Muscle layer of duodenum (tissue), 2 donors: ENCODE measurements at regions not wholly inside any gene's neighbourhood (a gene's known extent, or its start where the extent isn't known, plus 50 kb on each side); places are given as distances from the start of the nearest gene placed in this dataset.

Source experiments
- H3K27ac ChIP-seq: one replicate; pipeline ENCODE4 v1.7.0; 2013; ENCODE audit warnings: mild to moderate bottlenecking, low read length
- H3K27me3 ChIP-seq: one replicate; pipeline ENCODE4 v1.7.0; 2013; ENCODE audit warnings: low read depth, mild to moderate bottlenecking, control low read depth, low read length
- H3K36me3 ChIP-seq, 2 donors: one replicate each; pipeline ENCODE4 v1.7.0; 2013; ENCODE audit warnings: low read length in 2 of 2, control low read depth in 1 of 2, mild to moderate bottlenecking in 1 of 2; ENCODE audit not compliant: insufficient read depth in 2 of 2, control insufficient read depth in 1 of 2
- H3K4me1 ChIP-seq, 2 donors: one replicate each; pipeline ENCODE4 v1.7.0; 2013; ENCODE audit warnings: low read length in 2 of 2, mild to moderate bottlenecking in 2 of 2, control low read depth in 1 of 2, moderate library complexity in 1 of 2; ENCODE audit not compliant: insufficient read depth in 2 of 2, control insufficient read depth in 1 of 2
- H3K4me3 ChIP-seq, 2 donors: one replicate each; pipeline ENCODE4 v1.7.0; 2013; ENCODE audit warnings: low read length in 2 of 2, low read depth in 1 of 2, mild to moderate bottlenecking in 1 of 2
- H3K9me3 ChIP-seq, 2 donors: one replicate each; pipeline ENCODE4 v1.7.0; 2013; ENCODE audit warnings: low read length in 2 of 2, control low read depth in 1 of 2, mild to moderate bottlenecking in 1 of 2; ENCODE audit not compliant: control insufficient read depth in 1 of 2
- donor health status: healthy.

DNA sequence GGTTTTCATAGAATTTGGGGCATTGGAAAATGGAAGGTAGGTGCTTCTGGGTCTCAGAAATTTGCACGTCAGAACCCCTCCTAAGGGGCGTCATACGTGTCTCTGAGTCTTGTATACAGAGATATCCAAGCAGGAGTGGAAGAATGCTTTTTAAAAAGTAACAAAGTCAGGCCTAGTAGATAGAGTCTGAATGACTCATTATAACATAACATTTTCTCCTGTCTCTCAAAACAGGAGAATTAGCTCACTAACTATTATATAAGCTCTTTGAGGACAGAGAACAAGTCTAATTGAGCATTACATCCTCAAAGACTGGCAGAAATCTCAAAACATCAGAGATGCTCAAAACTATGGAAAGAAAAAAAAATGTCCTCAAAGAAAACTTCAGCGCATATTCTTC lies 86.1 kb upstream of the CCL2 start:
- H3K4me3 ChIP-seq = no peak overlapping the region
- no peaks in the 10 kb centered on the region for H3K27me3 ChIP-seq
- no peaks in the 10 kb centered on the region for H3K4me1 ChIP-seq
- H3K36me3 ChIP-seq = no peaks in the 10 kb centered on the region
- H3K27ac ChIP-seq = no peak overlapping the region
- H3K9me3 ChIP-seq = no peaks in the 10 kb centered on the region

- H3K4me1 ChIP-seq = no peaks in the 10 kb centered on the region
- no peaks in the 10 kb centered on the region for H3K9me3 ChIP-seq
- no peak overlapping the region for H3K4me3 ChIP-seq
- H3K36me3 ChIP-seq = no peaks in the 10 kb centered on the region
- no peaks in the 10 kb centered on the region for H3K27me3 ChIP-seq
- H3K27ac ChIP-seq = no peak overlapping the region
These were observed 85.6 kb upstream of the CCL2 start for GRCh38 chr17:34169496-34169895.

DNA sequence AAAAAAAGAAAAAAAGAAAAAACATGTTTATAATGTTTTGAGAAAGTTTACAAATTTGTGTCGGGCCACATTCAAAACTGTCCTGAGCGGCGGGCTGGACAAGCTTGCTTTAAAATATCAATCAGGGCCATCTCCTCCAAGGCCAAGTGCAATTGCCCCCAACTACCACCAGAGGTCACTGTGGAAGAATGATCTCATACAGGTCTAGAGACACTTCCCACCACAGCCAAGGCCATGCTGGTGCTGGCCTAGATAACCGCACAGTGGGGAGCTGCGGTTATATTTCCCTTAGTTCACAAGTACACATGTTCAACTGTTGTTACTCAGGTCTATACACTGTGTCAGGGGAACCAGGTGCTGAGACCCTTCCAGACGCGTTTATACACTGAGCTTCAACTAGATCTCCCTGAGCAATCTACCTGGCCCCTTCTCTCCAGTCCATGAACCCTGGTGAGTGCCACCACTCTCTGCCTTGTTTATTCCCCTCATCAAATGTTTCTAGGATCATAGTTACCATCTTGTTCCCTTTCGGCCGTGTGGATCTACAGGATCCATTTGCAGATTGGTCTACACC lies 83.8 kb upstream of the CCL2 start:
- H3K36me3 ChIP-seq = no peaks in the 10 kb centered on the region
- no peak overlapping the region for H3K4me3 ChIP-seq
- H3K9me3 ChIP-seq = no peaks in the 10 kb centered on the region
- H3K4me1 ChIP-seq = no peaks in the 10 kb centered on the region
- H3K27ac ChIP-seq = no peak overlapping the region
- no peaks in the 10 kb centered on the region for H3K27me3 ChIP-seq

- Histone ChIP-seq H3K4me1 (peaks cover 0 to 5% of the 10 kb centered on the region in 2 donors), H3K36me3 (no peaks in the 10 kb centered on the region), H3K9me3 (no peaks in the 10 kb centered on the region), H3K27me3 (no peaks in the 10 kb centered on the region), H3K27ac (no peak overlapping the region), H3K4me3 (no peak overlapping the region)
These were observed 82.6 kb upstream of the CCL2 start for GRCh38 chr17:34172390-34172918.

GRCh38 chr17:34173241-34173640 lies 81.8 kb upstream of the CCL2 start:
- no peaks in the 10 kb centered on the region for H3K36me3 ChIP-seq
- H3K27ac ChIP-seq = no peak overlapping the region
- H3K27me3 ChIP-seq = no peaks in the 10 kb centered on the region
- H3K4me3 ChIP-seq = no peak overlapping the region
- H3K4me1 ChIP-seq = peaks cover 0 to 6% of the 10 kb centered on the region in 2 donors
- no peaks in the 10 kb centered on the region for H3K9me3 ChIP-seq

DNA sequence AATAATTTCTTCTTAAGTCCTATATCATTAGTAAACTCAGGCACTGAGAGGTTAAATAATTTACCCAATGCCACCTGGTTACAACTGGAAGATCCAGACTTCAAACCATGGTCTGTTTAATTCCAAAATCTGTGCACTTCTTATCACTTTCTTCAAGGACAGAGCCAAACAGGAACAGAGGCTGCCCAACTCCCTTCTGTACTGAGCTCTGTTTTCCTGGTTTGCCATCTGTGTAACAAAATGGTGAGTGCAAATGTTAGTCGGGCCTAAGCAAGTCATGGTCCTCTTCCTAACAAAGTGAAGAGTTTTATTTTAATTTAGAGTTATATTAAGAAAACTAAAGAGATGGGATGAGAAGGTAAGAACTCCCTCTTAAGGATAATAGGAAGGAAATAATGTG lies 80.6 kb upstream of the CCL2 start:
- Histone ChIP-seq H3K4me1 (peaks cover 0 to 6% of the 10 kb centered on the region in 2 donors), H3K4me3 (no peak overlapping the region), H3K9me3 (no peaks in the 10 kb centered on the region), H3K27me3 (no peaks in the 10 kb centered on the region), H3K36me3 (no peaks in the 10 kb centered on the region), H3K27ac (no peak overlapping the region)

DNA sequence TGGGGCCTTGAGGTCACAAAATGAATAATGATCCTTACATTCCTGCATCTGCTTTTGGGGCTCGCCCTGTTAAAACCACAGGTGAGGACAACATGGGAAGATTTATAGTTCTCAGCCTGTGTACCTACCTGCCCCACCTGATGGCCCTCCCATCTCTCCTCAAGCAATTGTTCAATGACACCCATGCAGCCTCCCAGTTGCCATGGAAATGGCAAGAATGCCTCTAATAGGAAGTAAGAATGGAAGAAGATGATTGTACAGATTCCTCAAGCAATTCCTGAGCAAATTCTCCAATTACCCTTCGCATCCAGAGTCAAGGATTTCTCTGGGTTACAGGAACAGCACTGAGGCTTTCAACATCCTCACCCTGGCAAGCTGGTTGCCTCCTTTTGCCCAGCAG lies 78.6 kb upstream of the CCL2 start:
- Histone ChIP-seq H3K4me3 (no peak overlapping the region), H3K36me3 (no peaks in the 10 kb centered on the region), H3K4me1 (peaks cover 0 to 6% of the 10 kb centered on the region in 2 donors), H3K9me3 (no peaks in the 10 kb centered on the region), H3K27ac (no peak overlapping the region), H3K27me3 (no peaks in the 10 kb centered on the region)

- no peak overlapping the region for H3K27ac ChIP-seq
These were observed 77.4 kb upstream of the CCL2 start for GRCh38 chr17:34177642-34178041.

GRCh38 chr17:34178092-34178491 lies 77.0 kb upstream of the CCL2 start:
- Histone ChIP-seq H3K9me3 (no peaks in the 10 kb centered on the region), H3K27ac (no peak overlapping the region), H3K27me3 (no peaks in the 10 kb centered on the region), H3K36me3 (no peaks in the 10 kb centered on the region), H3K4me1 (peaks cover 0 to 6% of the 10 kb centered on the region in 2 donors), H3K4me3 (no peak overlapping the region)

More at GRCh38 chr17:34177642-34178041, 77.4 kb upstream of the CCL2 start:
- Histone ChIP-seq H3K4me1 (peaks cover 0 to 6% of the 10 kb centered on the region in 2 donors), H3K27me3 (no peaks in the 10 kb centered on the region), H3K4me3 (no peak overlapping the region), H3K9me3 (no peaks in the 10 kb centered on the region), H3K36me3 (no peaks in the 10 kb centered on the region)

DNA sequence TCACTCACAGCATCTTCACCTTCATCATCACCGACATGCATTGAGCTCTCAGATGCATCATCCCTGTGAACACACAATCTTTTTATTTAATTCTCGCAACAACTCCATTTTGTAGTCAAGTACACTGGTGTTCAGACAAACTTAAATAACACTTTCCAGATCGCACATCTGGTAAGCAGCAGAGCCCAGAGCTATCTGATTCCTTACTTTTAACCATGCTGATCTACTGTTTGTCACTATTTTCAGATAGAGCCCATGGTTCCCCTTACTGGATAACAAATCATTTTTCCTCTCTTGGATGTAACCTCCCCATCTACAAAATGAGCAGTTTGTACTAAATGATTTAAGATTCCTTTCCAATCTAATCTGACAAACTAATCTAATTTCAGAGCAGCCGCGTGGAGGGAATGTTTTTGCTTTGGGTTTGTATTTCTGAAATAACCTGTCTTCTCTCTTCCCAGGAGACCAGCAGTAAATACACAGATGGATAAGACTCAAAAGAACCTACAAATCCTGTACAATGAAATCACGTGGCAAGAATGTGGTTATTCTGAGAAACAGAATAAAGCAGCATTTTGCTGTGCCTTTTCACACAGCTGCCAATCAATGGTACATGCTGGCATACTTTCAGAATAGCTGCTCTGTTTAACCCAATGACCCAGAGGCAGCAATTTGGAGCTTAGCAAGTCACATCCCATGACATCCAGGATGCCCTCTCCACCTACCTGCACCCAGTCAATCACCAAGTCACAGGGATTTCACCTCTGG lies 72.9 kb upstream of the CCL2 start:
- H3K9me3 ChIP-seq = no peaks in the 10 kb centered on the region
- no peaks in the 10 kb centered on the region for H3K27me3 ChIP-seq
- H3K36me3 ChIP-seq = no peaks in the 10 kb centered on the region
- H3K27ac ChIP-seq = no peak overlapping the region
- H3K4me3 ChIP-seq = no peak overlapping the region
- peaks cover 0 to 3% of the 10 kb centered on the region in 2 donors for H3K4me1 ChIP-seq

DNA sequence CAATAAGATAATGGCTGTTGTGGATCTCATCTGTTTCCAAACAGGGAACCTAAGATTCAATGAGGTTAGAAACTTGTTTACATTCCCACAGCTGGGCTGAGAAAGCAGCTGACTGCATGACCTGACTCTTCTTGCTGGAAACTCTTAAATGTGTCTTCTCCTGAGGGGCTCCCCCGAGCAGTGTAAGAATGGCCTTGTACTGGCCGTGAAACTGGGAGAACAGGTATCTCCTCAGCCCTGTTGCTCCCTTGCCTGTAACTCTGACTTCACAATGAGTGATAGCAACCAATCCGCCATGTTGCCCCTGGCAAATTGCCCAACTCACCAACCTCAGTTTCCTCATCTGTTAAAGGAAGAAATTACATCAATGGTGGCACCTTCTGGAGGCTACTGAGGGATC lies 59.1 kb upstream of the CCL2 start:
- H3K4me1 ChIP-seq = no peaks in the 10 kb centered on the region
- H3K9me3 ChIP-seq = no peaks in the 10 kb centered on the region
- no peak overlapping the region for H3K4me3 ChIP-seq
- H3K27me3 ChIP-seq = no peaks in the 10 kb centered on the region
- no peak overlapping the region for H3K27ac ChIP-seq
- H3K36me3 ChIP-seq = no peaks in the 10 kb centered on the region
